ENCODE measurements at regions not wholly inside any gene's neighbourhood (a gene's known extent, or its start where the extent isn't known, plus 50 kb on each side); places are given as distances from the start of the nearest gene placed in this dataset.

- 86% methylated on average over 3 of the region's 3 CpGs for WGBS (ENCODE audit: low lambda C conversion rate, missing lambda C conversion rate)
- no peak overlapping the region for H3K27ac ChIP-seq
- TF ChIP-seq EZH2phosphoT487 (IDR thresholded peaks at IDR 0.05; ENCODE audit: low read depth, severe bottlenecking, unreplicated experiment), result no peak
- no peak for TF ChIP-seq EZH2 (IDR thresholded peaks at IDR 0.05; ENCODE audit: borderline replicate concordance)
- TF ChIP-seq, protein P1, sequence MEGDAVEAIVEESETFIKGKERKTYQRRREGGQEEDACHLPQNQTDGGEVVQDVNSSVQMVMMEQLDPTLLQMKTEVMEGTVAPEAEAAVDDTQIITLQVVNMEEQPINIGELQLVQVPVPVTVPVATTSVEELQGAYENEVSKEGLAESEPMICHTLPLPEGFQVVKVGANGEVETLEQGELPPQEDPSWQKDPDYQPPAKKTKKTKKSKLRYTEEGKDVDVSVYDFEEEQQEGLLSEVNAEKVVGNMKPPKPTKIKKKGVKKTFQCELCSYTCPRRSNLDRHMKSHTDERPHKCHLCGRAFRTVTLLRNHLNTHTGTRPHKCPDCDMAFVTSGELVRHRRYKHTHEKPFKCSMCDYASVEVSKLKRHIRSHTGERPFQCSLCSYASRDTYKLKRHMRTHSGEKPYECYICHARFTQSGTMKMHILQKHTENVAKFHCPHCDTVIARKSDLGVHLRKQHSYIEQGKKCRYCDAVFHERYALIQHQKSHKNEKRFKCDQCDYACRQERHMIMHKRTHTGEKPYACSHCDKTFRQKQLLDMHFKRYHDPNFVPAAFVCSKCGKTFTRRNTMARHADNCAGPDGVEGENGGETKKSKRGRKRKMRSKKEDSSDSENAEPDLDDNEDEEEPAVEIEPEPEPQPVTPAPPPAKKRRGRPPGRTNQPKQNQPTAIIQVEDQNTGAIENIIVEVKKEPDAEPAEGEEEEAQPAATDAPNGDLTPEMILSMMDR (IDR thresholded peaks at IDR 0.05; ENCODE audit: poor library complexity), result no peak
- H3K9me2 ChIP-seq (replicated peaks; ENCODE audit: insufficient read depth), result no peaks in the 10 kb centered on the region
- H3K27me3 ChIP-seq, result no peaks in the 10 kb centered on the region
- no peaks in the 10 kb centered on the region for H4K20me1 ChIP-seq (ENCODE audit: insufficient read depth, poor library complexity, severe bottlenecking)
- DNase-seq (ENCODE audit: low spot score), result no peak
- no peaks in the 10 kb centered on the region for H3K79me2 ChIP-seq
- H3K9me3 ChIP-seq (ENCODE audit: low read depth), result no peaks in the 10 kb centered on the region
- no peak overlapping the region for H2AFZ ChIP-seq
- no peak overlapping the region for H3K4me2 ChIP-seq
- peaks cover 7% of the 10 kb centered on the region for H3K4me1 ChIP-seq (ENCODE audit: insufficient read depth)
- H3K4me3 ChIP-seq, result no peak overlapping the region
- no peaks in the 10 kb centered on the region for H3K36me3 ChIP-seq (replicated peaks; ENCODE audit: insufficient read depth, low read depth)
These were observed 184.3 kb downstream of the DUSP6 start for GRCh38 chr12:89167986-89168385.

DNA sequence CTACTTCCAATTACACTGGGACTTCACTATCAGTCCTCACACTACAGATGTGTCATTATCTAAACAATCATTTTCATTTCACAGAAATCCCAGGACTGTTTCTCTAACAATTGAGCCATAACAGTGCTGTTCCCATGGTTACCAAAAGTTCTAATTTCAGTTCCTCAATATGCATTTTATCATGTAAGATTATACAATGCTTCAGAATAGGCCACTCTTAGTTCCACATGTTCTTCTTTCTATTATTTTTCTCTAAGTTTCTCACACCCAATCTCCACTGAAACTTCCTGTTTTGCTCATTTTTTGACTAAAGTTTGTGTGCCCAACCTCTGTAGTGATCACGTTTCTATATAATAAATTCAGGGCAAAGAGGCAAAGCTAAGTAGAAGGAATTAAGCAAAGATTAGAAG is 185.8 kb downstream of the DUSP6 start:
- no peak overlapping the region for H2AFZ ChIP-seq
- 81% methylated on average over 1 of the region's 1 CpG for WGBS (ENCODE audit: low lambda C conversion rate, missing lambda C conversion rate)

DNA sequence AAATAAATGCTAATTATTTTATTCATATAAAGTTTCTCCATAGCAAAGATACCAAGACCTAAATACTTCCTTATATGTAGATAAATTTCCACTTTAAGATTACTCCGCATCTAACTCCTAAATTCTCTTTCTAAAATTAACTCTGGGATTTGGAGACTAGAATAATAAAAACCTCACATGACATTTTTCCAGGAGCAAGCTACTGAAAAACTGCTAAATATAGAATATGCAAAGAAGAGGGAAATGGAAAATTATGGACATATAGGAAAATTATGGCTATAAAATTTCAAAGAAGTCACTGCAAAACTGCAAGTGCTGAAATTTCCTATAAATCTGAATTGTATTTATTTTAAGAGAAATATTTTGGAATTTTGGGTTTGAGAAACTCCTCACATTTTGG is 186.2 kb downstream of the DUSP6 start:
- Histone ChIP-seq H2AFZ (no peak overlapping the region), H3K4me1 (ENCODE audit: insufficient read depth) (peaks cover 19% of the 10 kb centered on the region), H3K27me3 (no peaks in the 10 kb centered on the region), H3K27ac (no peak overlapping the region), H3K9me2 (replicated peaks; ENCODE audit: insufficient read depth) (no peaks in the 10 kb centered on the region), H4K20me1 (ENCODE audit: insufficient read depth, poor library complexity, severe bottlenecking) (no peaks in the 10 kb centered on the region), H3K36me3 (replicated peaks; ENCODE audit: insufficient read depth, low read depth) (no peaks in the 10 kb centered on the region), H3K4me3 (no peak overlapping the region), H3K9me3 (ENCODE audit: low read depth) (no peaks in the 10 kb centered on the region), H3K79me2 (no peaks in the 10 kb centered on the region), H3K4me2 (no peak overlapping the region)
- DNase-seq (ENCODE audit: low spot score), result no peak
- WGBS (ENCODE audit: low lambda C conversion rate, missing lambda C conversion rate), result 95% methylated on average over 1 of the region's 1 CpG
- TF ChIP-seq EZH2 (IDR thresholded peaks at IDR 0.05; ENCODE audit: borderline replicate concordance) (no peak), EZH2phosphoT487 (IDR thresholded peaks at IDR 0.05; ENCODE audit: low read depth, severe bottlenecking, unreplicated experiment) (no peak)
- TF ChIP-seq, protein P1 (IDR thresholded peaks at IDR 0.05; ENCODE audit: poor library complexity), result no peak

More for the DNA sequence above, 185.8 kb downstream of the DUSP6 start:
- Histone ChIP-seq H3K9me2 (replicated peaks; ENCODE audit: insufficient read depth) (no peaks in the 10 kb centered on the region), H3K27me3 (no peaks in the 10 kb centered on the region), H3K36me3 (replicated peaks; ENCODE audit: insufficient read depth, low read depth) (no peaks in the 10 kb centered on the region), H3K4me2 (no peak overlapping the region), H3K27ac (no peak overlapping the region), H3K79me2 (no peaks in the 10 kb centered on the region), H3K9me3 (ENCODE audit: low read depth) (no peaks in the 10 kb centered on the region), H4K20me1 (ENCODE audit: insufficient read depth, poor library complexity, severe bottlenecking) (no peaks in the 10 kb centered on the region), H3K4me1 (ENCODE audit: insufficient read depth) (peaks cover 17% of the 10 kb centered on the region), H3K4me3 (no peak overlapping the region)
- DNase-seq (ENCODE audit: low spot score), result no peak
- no peak for TF ChIP-seq EZH2 (IDR thresholded peaks at IDR 0.05; ENCODE audit: borderline replicate concordance)

DNA sequence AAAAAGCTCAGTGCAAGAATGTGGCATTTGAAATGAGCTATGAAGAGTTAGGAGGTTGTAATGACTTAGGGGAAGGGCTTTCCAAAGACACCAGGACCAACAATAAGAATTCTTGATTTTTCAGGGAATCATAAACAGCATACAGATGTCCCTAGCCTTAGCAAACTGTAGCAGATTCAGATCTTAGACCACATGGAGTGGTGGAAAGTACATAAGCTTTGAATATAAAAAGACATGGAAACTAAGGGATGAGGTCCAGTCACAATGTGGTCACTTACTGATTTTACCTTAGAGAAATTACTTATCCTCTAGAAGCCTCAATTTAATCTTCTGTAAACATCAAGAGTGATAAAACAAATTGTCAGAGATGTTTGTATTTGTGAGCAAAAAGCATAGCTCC is 186.6 kb downstream of the DUSP6 start:
- no peaks in the 10 kb centered on the region for H3K36me3 ChIP-seq (replicated peaks; ENCODE audit: insufficient read depth, low read depth)
- H3K4me1 ChIP-seq (ENCODE audit: insufficient read depth), result peaks cover 23% of the 10 kb centered on the region
- H2AFZ ChIP-seq, result no peak overlapping the region
- no peak overlapping the region for H3K27ac ChIP-seq
- H3K9me2 ChIP-seq (replicated peaks; ENCODE audit: insufficient read depth), result no peaks in the 10 kb centered on the region
- no peak overlapping the region for H3K4me3 ChIP-seq
- H4K20me1 ChIP-seq (ENCODE audit: insufficient read depth, poor library complexity, severe bottlenecking), result no peaks in the 10 kb centered on the region
- TF ChIP-seq, protein P1 (IDR thresholded peaks at IDR 0.05; ENCODE audit: poor library complexity), result no peak
- H3K79me2 ChIP-seq, result no peaks in the 10 kb centered on the region
- no peak for DNase-seq (ENCODE audit: low spot score)
- no peaks in the 10 kb centered on the region for H3K9me3 ChIP-seq (ENCODE audit: low read depth)
- H3K27me3 ChIP-seq, result no peaks in the 10 kb centered on the region
- no peak overlapping the region for H3K4me2 ChIP-seq

Measured in hepatocyte (in vitro differentiated cells).